Liver (tissue), 8 donors: ENCODE measurements at regions not wholly inside any gene's neighbourhood (a gene's known extent, or its start where the extent isn't known, plus 50 kb on each side); places are given as distances from the start of the nearest gene placed in this dataset.
"Not testable (repeated sequence)": the region's sequence is repeated elsewhere in the genome, so short reads cannot be mapped to it uniquely, and the experiment has no call there.

Experiments
- DNase-seq: peaks from one replicate; pipeline ENCODE4 v3.0.0-alpha.2; 2017; ENCODE audit warnings: low spot score
- H3K27ac ChIP-seq, 2 donors: one replicate each; pipeline ENCODE4 v1.7.0; 2013; ENCODE audit warnings: inconsistent platforms in 2 of 2, low read length in 2 of 2, control low read depth in 1 of 2, low read depth in 1 of 2, mild to moderate bottlenecking in 1 of 2
- H3K27me3 ChIP-seq, 4 donors: one replicate each; pipeline versions ENCODE4 v1.6.1 to v1.7.0; 2013; ENCODE audit warnings: low read length in 3 of 4, inconsistent platforms in 1 of 4, mild to moderate bottlenecking in 1 of 4, moderate library complexity in 1 of 4; ENCODE audit not compliant: control insufficient read depth in 4 of 4, insufficient read depth in 4 of 4
- H3K36me3 ChIP-seq, 4 donors: one replicate each; pipeline versions ENCODE4 v1.6.1 to v1.7.0; 2013; ENCODE audit warnings: low read length in 3 of 4, mild to moderate bottlenecking in 3 of 4, low read depth in 1 of 4, moderate library complexity in 1 of 4; ENCODE audit not compliant: control insufficient read depth in 4 of 4, insufficient read depth in 3 of 4
- H3K4me1 ChIP-seq, 4 donors: one replicate each; pipeline versions ENCODE4 v1.6.1 to v1.7.0; 2013; ENCODE audit warnings: low read length in 3 of 4, mild to moderate bottlenecking in 3 of 4, moderate library complexity in 1 of 4; ENCODE audit not compliant: control insufficient read depth in 4 of 4, insufficient read depth in 4 of 4
- H3K4me3 ChIP-seq, 3 donors: one replicate each; pipeline versions ENCODE4 v1.6.1 to v1.7.0; 2013; ENCODE audit warnings: low read length in 3 of 3, control low read depth in 1 of 3, low read depth in 1 of 3, mild to moderate bottlenecking in 1 of 3
- H3K9ac ChIP-seq, 2 donors: one replicate each; pipeline ENCODE4 v1.7.0; 2013; ENCODE audit warnings: low read length in 2 of 2, mild to moderate bottlenecking in 2 of 2, moderate library complexity in 2 of 2, control low read depth in 1 of 2, low read depth in 1 of 2
- H3K9me3 ChIP-seq, 4 donors: one replicate each; pipeline versions ENCODE4 v1.6.1 to v1.7.0; 2013; ENCODE audit warnings: low read length in 3 of 4; ENCODE audit not compliant: control insufficient read depth in 4 of 4
- CTCF ChIP-seq: fragments of 150-350 bp; IDR thresholded peaks from 2 replicates; pipeline ENCODE4 v1.5.1; 2017; ENCODE audit warnings: improper control_type of control experiment, low read depth, low read length; ENCODE audit not compliant: missing input control
- FOXA2 ChIP-seq: IDR thresholded peaks from 2 replicates; pipeline ENCODE4 v1.6.1; 2016; ENCODE audit warnings: antibody characterized with exemption
- GABPA ChIP-seq, 2 donors: IDR thresholded peaks in 1 of 2; conservative IDR thresholded peaks in 1 of 2; 2 replicates each; pipeline ENCODE4 v1.6.1; 2016; ENCODE audit warnings: antibody characterized with exemption in 2 of 2, mild to moderate bottlenecking in 1 of 2, moderate library complexity in 1 of 2
- JUND ChIP-seq, 2 donors: IDR thresholded peaks; 2 replicates each; pipeline ENCODE4 v1.6.1; 2016; ENCODE audit warnings: antibody characterized with exemption in 2 of 2
- NR2F2 ChIP-seq: IDR thresholded peaks from 2 replicates; pipeline ENCODE4 v1.6.1; 2016; ENCODE audit warnings: antibody characterized with exemption
- REST ChIP-seq: IDR thresholded peaks from 2 replicates; pipeline ENCODE4 v1.6.1; 2016; ENCODE audit warnings: antibody characterized with exemption, mild to moderate bottlenecking
- SP1 ChIP-seq: IDR thresholded peaks from 2 replicates; pipeline ENCODE4 v1.6.1; 2018; ENCODE audit warnings: antibody characterized with exemption, mild to moderate bottlenecking
- WGBS: extraction: QIAGEN DNeasy Blood & Tissue Kit; methylation state at CpG from one replicate; pipeline ENCODE4 v1.1.7; 2013; 5-methylcytosine and 5-hydroxymethylcytosine counted together
- donor health status: healthy.
- donor health status: healthy.
- donor health status: healthy.
- donor health status: healthy.
- donor health status: healthy.

- H3K4me1 ChIP-seq = no peaks in the 10 kb centered on the region
- no peak overlapping the region for H3K4me3 ChIP-seq
- H3K9me3 ChIP-seq = peaks cover 0 to 8% (median under 1%) of the 10 kb centered on the region in 4 donors
- TF ChIP-seq FOXA2 (no peak), GABPA (IDR thresholded peaks at IDR 0.05 in 1 of 2, conservative IDR thresholded peaks at IDR 0.05 in 1 of 2) (no peak), SP1 (no peak), REST (no peak), CTCF (no peak)
- no peak overlapping the region for H3K27ac ChIP-seq
- no peaks in the 10 kb centered on the region for H3K27me3 ChIP-seq
- H3K36me3 ChIP-seq = no peaks in the 10 kb centered on the region
- no peak for DNase-seq
- H3K9ac ChIP-seq = no peak overlapping the region
Measured at GRCh38 chr11:33435216-33435615, 178.0 kb downstream of the HIPK3 start.

- DNase-seq = no peak
- TF ChIP-seq REST = no peak
- TF ChIP-seq NR2F2 = no peak
- no peak for TF ChIP-seq CTCF
- TF ChIP-seq JUND (IDR thresholded peaks at IDR 0.05) = no peak
- no peak overlapping the region for H3K27ac ChIP-seq
- H3K4me1 ChIP-seq = no peaks in the 10 kb centered on the region
- H3K36me3 ChIP-seq = no peaks in the 10 kb centered on the region
- no peak overlapping the region for H3K9ac ChIP-seq
- WGBS = 88% methylated on average over 1 of the region's 1 CpG
- no peaks in the 10 kb centered on the region for H3K27me3 ChIP-seq
- H3K9me3 ChIP-seq = peaks cover 0 to 8% (median under 1%) of the 10 kb centered on the region in 4 donors
- no peak overlapping the region for H3K4me3 ChIP-seq
Measured at GRCh38 chr11:33434294-33434693, 177.1 kb downstream of the HIPK3 start.

- H3K4me1 ChIP-seq, H3K4me3 ChIP-seq, H3K9ac ChIP-seq, H3K36me3 ChIP-seq, H3K27ac ChIP-seq, H3K27me3 ChIP-seq, H3K9me3 ChIP-seq, DNase-seq: not testable (repeated sequence)
- WGBS = 82% methylated on average over 7 of the region's 7 CpGs
Measured at GRCh38 chr11:33428435-33428834, 171.3 kb downstream of the HIPK3 start.
